ENCODE measurements at regions not wholly inside any gene's neighbourhood (a gene's known extent, or its start where the extent isn't known, plus 50 kb on each side); places are given as distances from the start of the nearest gene placed in this dataset.
"Not testable (repeated sequence)": the region's sequence is repeated elsewhere in the genome, so short reads cannot be mapped to it uniquely, and the experiment has no call there.

DNA sequence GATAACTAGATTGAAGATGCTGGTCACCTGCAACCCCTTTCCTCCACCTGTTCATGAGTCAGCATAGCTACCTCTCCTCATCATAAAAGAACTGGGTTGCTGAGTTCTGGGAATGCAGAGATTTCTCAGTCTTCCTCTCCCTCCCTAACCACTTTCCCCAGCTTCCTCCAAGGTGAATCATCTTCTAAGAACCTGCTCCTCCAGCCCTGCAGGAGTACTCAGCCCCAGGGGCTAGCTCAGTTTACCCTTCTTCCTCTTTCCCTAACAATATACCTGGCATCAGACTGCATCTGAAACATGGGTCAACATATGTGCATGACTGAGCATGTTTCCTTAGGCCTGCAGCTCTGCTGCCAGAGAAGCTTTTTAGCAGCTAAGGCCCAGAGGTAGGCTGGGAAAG lies 1157.5 kb upstream of the SEL1L start:
- DNase-seq (ENCODE audit: low read depth in 1 of 2, low spot score in 2 of 2); H3K27me3 ChIP-seq (replicated peaks); H3K9me3 ChIP-seq (replicated peaks); H3K4me3 ChIP-seq; H3K36me3 ChIP-seq; H3K27ac ChIP-seq; H3K4me1 ChIP-seq (replicated peaks): not testable (repeated sequence)

DNA sequence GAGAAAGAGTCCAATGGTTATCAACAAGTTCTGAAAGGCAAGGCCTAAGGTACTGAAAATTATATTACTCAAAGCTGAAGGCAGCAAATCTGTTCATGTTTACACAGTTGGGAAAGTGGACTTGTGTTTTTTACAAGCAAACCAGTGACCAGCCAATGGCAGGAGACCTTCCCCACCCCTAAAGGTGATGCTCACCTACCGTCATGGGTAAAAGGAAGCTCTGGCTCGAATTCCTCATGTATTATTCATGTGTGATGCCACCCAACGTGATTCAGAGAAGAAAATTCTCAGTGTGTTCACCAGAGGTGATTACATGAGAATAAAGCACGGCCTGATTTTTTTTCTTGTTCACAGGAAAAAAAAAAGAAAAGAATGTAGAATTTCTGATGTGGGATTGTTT lies 1161.2 kb upstream of the SEL1L start:
- no peak for DNase-seq (ENCODE audit: low read depth in 1 of 2, low spot score in 2 of 2)
- Histone ChIP-seq H3K27me3 (replicated peaks) (no peaks in the 10 kb centered on the region), H3K36me3 (no peaks in the 10 kb centered on the region), H3K27ac (no peak overlapping the region), H3K4me1 (replicated peaks) (no peaks in the 10 kb centered on the region), H3K9me3 (replicated peaks) (no peaks in the 10 kb centered on the region), H3K4me3 (no peak overlapping the region)

DNA sequence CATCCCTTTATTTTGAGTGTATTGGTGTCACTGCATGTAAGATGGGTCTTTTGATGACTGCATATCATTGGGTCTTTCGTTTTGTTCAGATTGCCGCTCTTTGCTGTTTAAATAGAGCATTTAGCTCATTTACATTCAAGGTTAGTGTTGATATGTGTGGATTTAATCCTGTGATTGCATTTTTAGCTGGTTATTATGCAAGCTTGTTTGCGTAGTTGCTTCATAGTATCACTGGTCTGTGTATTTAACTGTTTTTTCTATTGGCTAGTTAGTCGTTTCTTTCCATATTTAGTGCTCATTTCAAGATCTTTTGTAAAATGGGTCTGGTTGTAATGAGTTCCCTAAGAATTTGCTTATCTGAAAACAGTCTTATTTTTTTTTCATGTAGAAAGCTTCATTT lies 1170.6 kb upstream of the SEL1L start:
- no peak overlapping the region for H3K27ac ChIP-seq
- no peaks in the 10 kb centered on the region for H3K27me3 ChIP-seq (replicated peaks)
- no peaks in the 10 kb centered on the region for H3K36me3 ChIP-seq
- no peak overlapping the region for H3K4me3 ChIP-seq
- no peak for DNase-seq (ENCODE audit: low read depth in 1 of 2, low spot score in 2 of 2)
- H3K9me3 ChIP-seq (replicated peaks): 0 out of 2 replicates have a peak, but pooled peaks cover 3% of the 10 kb centered on the region
- H3K4me1 ChIP-seq (replicated peaks): no peaks in the 10 kb centered on the region

DNA sequence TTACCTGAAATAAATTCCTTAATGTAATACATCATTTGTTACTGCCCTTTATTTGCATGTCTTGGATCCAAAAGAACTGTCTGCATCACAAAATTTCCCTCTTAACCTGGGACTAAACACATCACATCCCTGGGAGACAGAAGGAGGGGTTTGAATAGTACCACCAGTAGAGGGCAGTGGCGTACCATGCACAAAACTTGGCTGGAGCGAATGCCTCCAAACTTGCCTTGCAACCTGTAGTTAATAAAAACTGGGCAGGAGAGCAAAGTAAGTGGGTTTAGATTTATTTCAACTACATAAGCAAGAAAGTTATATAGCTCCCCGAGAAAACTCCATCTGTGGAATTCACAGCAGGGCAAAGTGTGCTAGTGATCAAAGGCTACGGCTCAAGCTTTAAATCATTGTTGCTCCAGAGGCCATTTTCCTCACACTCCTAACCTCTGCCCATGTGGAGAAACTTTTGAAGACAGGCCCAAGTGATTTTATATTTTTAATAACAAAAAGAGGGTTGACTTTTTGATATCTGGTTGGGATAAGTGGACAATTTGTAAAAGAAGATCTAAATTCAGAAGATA lies 1176.7 kb upstream of the SEL1L start:
- Histone ChIP-seq H3K27me3 (replicated peaks) (no peaks in the 10 kb centered on the region), H3K36me3 (no peaks in the 10 kb centered on the region), H3K27ac (no peak overlapping the region), H3K4me3 (no peak overlapping the region), H3K4me1 (replicated peaks) (no peaks in the 10 kb centered on the region), H3K9me3 (replicated peaks) (no peaks in the 10 kb centered on the region)
- DNase-seq (ENCODE audit: low read depth in 1 of 2, low spot score in 2 of 2): no peak

DNA sequence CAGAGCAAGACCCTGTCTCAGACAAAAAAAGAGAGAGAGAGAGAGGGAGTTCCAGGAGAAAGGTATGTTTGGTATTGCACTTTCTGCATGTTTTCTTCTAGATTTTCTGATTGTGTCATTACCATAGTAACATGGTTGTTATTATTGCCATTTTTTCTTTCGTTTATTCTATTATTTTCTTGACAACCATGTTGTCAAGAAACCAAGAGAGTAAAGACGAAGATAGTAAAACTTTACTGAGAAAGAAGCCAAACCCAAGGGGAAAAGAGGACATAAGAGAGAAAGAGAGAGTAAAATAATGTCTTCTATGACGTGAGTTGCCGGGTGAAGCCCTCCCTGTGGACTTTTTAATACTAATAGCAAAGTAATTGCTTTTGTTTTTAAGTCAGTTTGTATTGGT lies 1186.0 kb upstream of the SEL1L start:
- Histone ChIP-seq H3K4me3 (no peak overlapping the region), H3K27me3 (replicated peaks) (no peaks in the 10 kb centered on the region), H3K4me1 (replicated peaks) (no peaks in the 10 kb centered on the region), H3K36me3 (no peaks in the 10 kb centered on the region), H3K9me3 (replicated peaks) (0 out of 2 replicates have a peak, but pooled peaks cover 3% of the 10 kb centered on the region), H3K27ac (no peak overlapping the region)
- DNase-seq (ENCODE audit: low read depth in 1 of 2, low spot score in 2 of 2): no peak

DNA sequence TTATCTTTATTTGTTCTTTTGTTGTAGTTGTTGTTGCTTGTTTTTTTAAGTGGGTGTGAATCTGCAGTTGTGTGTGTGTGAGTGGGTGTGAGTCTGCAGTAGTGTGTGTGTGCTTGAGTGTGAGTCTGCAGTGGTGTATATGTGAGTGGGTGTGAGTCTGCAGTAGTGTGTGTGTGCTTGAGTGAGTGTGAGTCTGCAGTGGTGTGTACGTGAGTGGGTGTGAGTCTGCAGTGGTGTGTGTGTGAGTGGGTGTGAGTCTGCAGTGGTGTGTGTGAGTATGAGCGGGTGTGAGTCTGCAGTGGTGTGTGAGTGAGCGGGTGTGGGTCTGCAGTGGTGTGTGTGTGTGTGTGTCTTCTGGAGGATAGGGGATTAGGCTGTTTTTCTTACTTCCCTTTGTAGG lies 1186.8 kb upstream of the SEL1L start:
- H3K36me3 ChIP-seq: no peaks in the 10 kb centered on the region
- no peaks in the 10 kb centered on the region for H3K27me3 ChIP-seq (replicated peaks)
- H3K9me3 ChIP-seq (replicated peaks): 0 out of 2 replicates have a peak, but pooled peaks cover 3% of the 10 kb centered on the region
- H3K27ac ChIP-seq: no peak overlapping the region
- DNase-seq (ENCODE audit: low read depth in 1 of 2, low spot score in 2 of 2): no peak
- H3K4me1 ChIP-seq (replicated peaks): no peaks in the 10 kb centered on the region
- no peak overlapping the region for H3K4me3 ChIP-seq

DNA sequence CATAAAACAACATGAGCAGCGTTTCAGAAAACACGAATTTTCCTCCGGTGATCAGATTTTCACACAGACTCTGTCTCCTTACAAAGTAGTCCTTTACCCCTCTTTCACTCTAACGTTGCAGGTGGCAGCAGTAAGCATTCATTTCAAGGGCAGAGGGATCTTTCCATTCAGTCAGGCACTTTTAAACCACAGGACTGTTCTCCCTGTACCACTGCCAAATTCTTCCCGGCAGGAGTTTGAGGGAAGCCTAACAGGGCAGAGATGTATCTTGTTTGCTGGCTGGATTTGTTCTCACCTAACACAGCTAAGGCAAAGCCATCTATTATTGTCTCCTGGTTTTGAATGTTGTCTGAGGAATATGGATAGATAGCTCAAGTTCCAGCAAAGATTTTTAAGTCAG lies 1187.3 kb upstream of the SEL1L start:
- Histone ChIP-seq H3K4me1 (replicated peaks) (no peaks in the 10 kb centered on the region), H3K36me3 (no peaks in the 10 kb centered on the region), H3K27ac (no peak overlapping the region), H3K9me3 (replicated peaks) (0 out of 2 replicates have a peak, but pooled peaks cover 3% of the 10 kb centered on the region), H3K27me3 (replicated peaks) (no peaks in the 10 kb centered on the region), H3K4me3 (no peak overlapping the region)
- DNase-seq (ENCODE audit: low read depth in 1 of 2, low spot score in 2 of 2): no peak

DNA sequence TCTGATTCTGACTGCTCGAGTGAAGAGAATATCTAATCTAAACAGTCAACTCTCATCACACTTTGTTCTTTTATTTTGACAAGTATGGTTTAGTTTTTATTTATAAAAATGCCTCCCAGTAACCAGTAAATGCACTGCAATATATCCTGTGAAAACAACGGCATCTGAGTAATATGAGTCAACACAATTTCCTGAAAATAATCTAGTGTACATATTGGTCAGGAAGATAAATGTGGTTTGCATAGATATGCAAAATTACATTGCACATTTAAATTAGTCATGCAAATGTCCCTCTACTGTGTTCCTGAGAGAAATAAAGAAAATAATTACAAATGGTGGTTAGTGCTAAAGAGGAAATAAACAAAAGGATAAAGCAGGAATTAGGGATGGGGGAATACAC lies 1190.7 kb upstream of the SEL1L start:
- no peaks in the 10 kb centered on the region for H3K36me3 ChIP-seq
- 0 out of 2 replicates have a peak, but pooled peaks cover 3% of the 10 kb centered on the region for H3K9me3 ChIP-seq (replicated peaks)
- no peaks in the 10 kb centered on the region for H3K4me1 ChIP-seq (replicated peaks)
- no peaks in the 10 kb centered on the region for H3K27me3 ChIP-seq (replicated peaks)
- no peak for DNase-seq (ENCODE audit: low read depth in 1 of 2, low spot score in 2 of 2)
- H3K4me3 ChIP-seq: no peak overlapping the region
- no peak overlapping the region for H3K27ac ChIP-seq

DNA sequence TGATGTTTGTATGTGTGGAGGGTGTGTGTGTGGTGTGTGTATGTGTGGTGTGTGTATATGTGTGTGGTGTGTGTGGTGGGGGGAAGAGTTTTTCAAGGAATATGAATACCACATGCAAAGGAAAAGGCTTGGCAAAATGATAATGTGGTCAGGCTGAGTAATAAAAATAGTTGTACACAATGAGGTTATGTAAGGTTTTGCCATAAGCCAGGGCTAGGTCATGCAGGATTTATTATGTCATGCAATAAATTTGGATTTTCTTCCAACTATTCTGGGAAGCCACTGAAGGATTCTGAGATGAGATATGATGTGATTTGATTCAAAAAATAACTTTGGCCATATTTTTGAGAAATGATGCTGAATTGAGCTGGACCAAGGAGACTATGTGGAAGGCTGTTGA lies 1191.6 kb upstream of the SEL1L start:
- Histone ChIP-seq H3K9me3 (replicated peaks) (no peaks in the 10 kb centered on the region), H3K4me1 (replicated peaks) (no peaks in the 10 kb centered on the region), H3K36me3 (no peaks in the 10 kb centered on the region), H3K27me3 (replicated peaks) (no peaks in the 10 kb centered on the region), H3K27ac (no peak overlapping the region), H3K4me3 (no peak overlapping the region)
- DNase-seq (ENCODE audit: low read depth in 1 of 2, low spot score in 2 of 2): no peak

DNA sequence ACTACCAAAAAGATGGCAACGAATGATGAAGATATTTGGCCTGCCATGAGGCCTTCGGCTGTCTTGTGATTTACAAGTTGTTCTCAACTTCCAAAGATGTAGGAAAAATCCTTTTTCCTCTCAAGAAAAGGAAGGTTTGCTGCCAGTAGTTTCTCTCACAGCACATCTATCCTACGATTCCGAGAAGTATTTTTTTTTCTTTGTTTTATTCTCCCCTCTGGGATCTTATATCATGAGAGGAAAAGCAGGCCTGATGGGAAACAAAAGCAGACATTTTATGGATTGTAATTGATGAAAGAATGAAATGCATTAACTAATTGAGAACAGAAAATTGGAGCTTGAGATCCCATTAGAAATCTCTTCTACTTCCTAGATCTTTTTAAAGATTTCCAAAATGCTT lies 1197.9 kb upstream of the SEL1L start:
- Histone ChIP-seq H3K4me3 (no peak overlapping the region), H3K9me3 (replicated peaks) (no peaks in the 10 kb centered on the region), H3K27me3 (replicated peaks) (no peaks in the 10 kb centered on the region), H3K4me1 (replicated peaks) (no peaks in the 10 kb centered on the region), H3K36me3 (no peaks in the 10 kb centered on the region), H3K27ac (no peak overlapping the region)
- no peak for DNase-seq (ENCODE audit: low read depth in 1 of 2, low spot score in 2 of 2)

DNA sequence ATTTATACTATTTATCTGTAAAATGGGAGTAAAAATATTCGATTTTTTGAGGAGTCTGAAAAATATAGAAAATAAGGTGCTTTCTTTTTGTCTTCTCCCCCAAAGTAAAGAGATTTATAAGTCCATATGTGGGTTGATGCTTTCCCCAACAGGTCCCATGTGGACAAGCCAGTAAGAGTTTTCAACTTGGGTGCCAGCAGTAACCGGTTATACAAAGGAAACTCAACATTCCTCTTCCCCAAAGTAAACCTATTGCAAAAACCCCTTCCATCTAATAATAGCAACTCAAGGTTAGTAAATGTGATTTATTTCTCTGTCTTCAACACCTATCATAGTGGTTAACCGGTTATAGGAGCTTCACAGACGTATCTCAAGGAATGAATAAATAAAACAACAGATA lies 1206.9 kb upstream of the SEL1L start:
- no peaks in the 10 kb centered on the region for H3K36me3 ChIP-seq
- no peak overlapping the region for H3K27ac ChIP-seq
- DNase-seq (ENCODE audit: low read depth in 1 of 2, low spot score in 2 of 2): no peak
- no peak overlapping the region for H3K4me3 ChIP-seq
- H3K9me3 ChIP-seq (replicated peaks): no peaks in the 10 kb centered on the region
- H3K4me1 ChIP-seq (replicated peaks): no peaks in the 10 kb centered on the region
- H3K27me3 ChIP-seq (replicated peaks): no peaks in the 10 kb centered on the region

DNA sequence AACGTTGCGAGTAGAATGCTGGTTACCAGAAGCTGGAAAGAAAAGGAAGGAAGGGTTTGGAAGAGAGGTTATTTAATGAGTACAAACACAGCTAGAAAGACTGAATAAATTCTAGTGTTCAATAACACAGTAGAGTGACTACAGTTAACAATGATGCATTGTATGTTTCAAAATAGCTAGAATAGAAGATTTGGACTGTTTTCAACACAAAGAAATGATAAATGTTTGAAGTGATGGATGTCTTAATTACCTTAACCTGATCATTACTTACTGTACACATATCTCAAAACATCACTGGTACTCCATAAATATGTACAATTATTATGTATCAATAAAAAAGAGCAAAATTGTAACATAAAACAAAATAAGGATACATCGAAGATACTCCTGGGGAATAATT lies 1221.8 kb upstream of the SEL1L start:
- Histone ChIP-seq H3K27ac (no peak overlapping the region), H3K36me3 (no peaks in the 10 kb centered on the region), H3K4me3 (no peak overlapping the region), H3K4me1 (replicated peaks) (no peaks in the 10 kb centered on the region), H3K27me3 (replicated peaks) (no peaks in the 10 kb centered on the region), H3K9me3 (replicated peaks) (no peaks in the 10 kb centered on the region; the same call in none of the 2 replicates)
- no peak for DNase-seq (ENCODE audit: low read depth in 1 of 2, low spot score in 2 of 2)

DNA sequence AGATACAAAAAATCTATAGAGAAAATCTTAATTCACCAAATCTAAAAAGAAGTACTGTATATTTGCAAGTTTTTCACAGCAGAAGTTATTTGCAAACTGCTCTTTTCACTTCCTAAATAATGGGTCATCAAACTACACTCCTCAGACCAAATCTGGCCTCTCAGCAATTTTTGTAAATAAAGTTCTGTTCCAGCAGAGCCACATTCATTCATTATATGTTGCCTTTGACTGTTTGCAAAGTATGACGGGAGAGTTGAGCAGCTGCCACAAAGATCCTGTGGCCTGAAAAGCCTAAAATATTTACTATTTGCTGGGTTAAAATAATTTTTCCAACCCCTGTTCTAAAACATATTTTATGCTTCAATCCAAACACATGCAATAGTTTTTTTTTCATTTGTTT lies 1222.3 kb upstream of the SEL1L start:
- Histone ChIP-seq H3K27ac (no peak overlapping the region), H3K27me3 (replicated peaks) (no peaks in the 10 kb centered on the region), H3K4me1 (replicated peaks) (no peaks in the 10 kb centered on the region), H3K9me3 (replicated peaks) (no peaks in the 10 kb centered on the region; the same call in none of the 2 replicates), H3K36me3 (no peaks in the 10 kb centered on the region), H3K4me3 (no peak overlapping the region)
- DNase-seq (ENCODE audit: low read depth in 1 of 2, low spot score in 2 of 2): no peak

DNA sequence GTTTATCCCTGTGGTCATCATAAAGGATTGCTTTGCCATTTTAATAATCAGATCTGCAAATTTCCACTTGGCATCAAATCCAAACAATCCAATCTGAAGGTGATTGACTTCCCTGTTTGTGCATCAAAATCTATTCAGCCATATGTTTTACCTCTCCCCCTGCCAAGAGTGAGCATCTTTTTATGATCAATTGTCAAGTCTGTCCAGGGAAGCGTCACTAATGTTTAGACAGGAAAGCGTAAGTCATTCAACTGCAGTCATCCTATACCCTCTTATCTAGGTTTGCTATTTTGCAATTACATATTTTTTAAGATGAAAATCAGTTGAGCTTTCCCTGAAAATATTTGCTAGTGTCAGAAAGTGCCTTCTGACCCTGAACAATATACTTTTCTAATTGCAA lies 1224.1 kb upstream of the SEL1L start:
- Histone ChIP-seq H3K4me1 (replicated peaks) (no peaks in the 10 kb centered on the region), H3K9me3 (replicated peaks) (no peaks in the 10 kb centered on the region; the same call in none of the 2 replicates), H3K4me3 (no peak overlapping the region), H3K36me3 (no peaks in the 10 kb centered on the region), H3K27ac (no peak overlapping the region), H3K27me3 (replicated peaks) (no peaks in the 10 kb centered on the region)
- DNase-seq (ENCODE audit: low read depth in 1 of 2, low spot score in 2 of 2): no peak

DNA sequence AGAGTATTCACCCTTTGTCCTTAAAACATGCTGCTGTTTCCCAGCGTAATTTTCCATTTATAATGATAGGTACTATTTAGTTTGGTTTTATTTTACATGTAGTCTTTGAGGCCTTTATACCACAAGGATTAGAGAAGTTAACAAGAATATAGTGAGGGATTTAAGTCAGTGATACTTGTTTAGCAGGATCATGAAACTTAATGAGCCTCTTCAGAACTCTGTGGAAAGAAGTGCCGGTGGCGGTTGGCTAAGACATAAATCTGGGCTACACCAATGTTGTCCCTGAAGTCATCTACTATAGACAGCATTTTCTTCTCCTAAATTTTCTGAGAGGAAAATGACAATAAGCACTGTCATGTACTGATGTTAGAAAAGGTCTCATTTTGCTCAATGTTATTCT lies 1226.0 kb upstream of the SEL1L start:
- no peaks in the 10 kb centered on the region for H3K27me3 ChIP-seq (replicated peaks)
- no peak for DNase-seq (ENCODE audit: low read depth in 1 of 2, low spot score in 2 of 2)

More for the DNA sequence above, 1226.0 kb upstream of the SEL1L start:
- no peaks in the 10 kb centered on the region for H3K4me1 ChIP-seq (replicated peaks)
- no peak overlapping the region for H3K27ac ChIP-seq
- H3K9me3 ChIP-seq (replicated peaks): no peaks in the 10 kb centered on the region; the same call in 1 of the 2 replicates
- H3K4me3 ChIP-seq: no peak overlapping the region
- no peaks in the 10 kb centered on the region for H3K36me3 ChIP-seq
